ENCODE measurements at regions not wholly inside any gene's neighbourhood (a gene's known extent, or its start where the extent isn't known, plus 50 kb on each side); places are given as distances from the start of the nearest gene placed in this dataset.

DNA sequence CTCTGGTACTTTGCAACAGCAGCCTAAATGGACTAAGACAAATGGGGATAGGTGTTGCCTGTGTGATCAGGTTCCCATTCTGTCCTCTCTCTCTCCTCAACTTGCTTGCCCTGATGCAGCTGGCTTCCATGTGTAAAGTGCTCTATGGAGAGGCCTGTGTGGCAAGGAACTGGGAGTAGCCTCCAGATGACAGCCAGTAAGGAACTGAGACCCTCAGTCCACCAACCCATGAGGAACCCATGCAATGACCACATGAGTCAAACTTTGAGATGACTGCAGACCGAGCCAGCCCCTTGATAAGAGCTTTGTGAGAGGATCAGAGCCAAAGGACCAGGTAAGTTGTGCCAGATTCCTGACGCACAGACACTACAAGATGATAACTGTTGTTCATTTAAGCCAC lies 74.6 kb upstream of the ADPGK start:
- ATAC-seq: no peak
- Histone ChIP-seq H3K9me3 (no peaks in the 10 kb centered on the region), H3K36me3 (replicated peaks in 1 of 2; ENCODE audit: insufficient read depth in 1 of 2, low read depth in 2 of 2) (no peaks in the 10 kb centered on the region), H3K27ac (no peak overlapping the region), H3K4me1 (no peaks in the 10 kb centered on the region), H3K4me3 (no peak overlapping the region), H3K27me3 (no peaks in the 10 kb centered on the region)
- DNase-seq: no peak
- WGBS, 2 donors: 70 to 80% methylated on average over 1 to 2 of the region's 2 CpGs
- TF ChIP-seq, protein P1, sequence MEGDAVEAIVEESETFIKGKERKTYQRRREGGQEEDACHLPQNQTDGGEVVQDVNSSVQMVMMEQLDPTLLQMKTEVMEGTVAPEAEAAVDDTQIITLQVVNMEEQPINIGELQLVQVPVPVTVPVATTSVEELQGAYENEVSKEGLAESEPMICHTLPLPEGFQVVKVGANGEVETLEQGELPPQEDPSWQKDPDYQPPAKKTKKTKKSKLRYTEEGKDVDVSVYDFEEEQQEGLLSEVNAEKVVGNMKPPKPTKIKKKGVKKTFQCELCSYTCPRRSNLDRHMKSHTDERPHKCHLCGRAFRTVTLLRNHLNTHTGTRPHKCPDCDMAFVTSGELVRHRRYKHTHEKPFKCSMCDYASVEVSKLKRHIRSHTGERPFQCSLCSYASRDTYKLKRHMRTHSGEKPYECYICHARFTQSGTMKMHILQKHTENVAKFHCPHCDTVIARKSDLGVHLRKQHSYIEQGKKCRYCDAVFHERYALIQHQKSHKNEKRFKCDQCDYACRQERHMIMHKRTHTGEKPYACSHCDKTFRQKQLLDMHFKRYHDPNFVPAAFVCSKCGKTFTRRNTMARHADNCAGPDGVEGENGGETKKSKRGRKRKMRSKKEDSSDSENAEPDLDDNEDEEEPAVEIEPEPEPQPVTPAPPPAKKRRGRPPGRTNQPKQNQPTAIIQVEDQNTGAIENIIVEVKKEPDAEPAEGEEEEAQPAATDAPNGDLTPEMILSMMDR (IDR thresholded peaks at IDR 0.05): no peak
- TF ChIP-seq POLR2A (IDR thresholded peaks at IDR 0.05): no peak
- intact Hi-C loops (cut with DNase I): no loop called here

- no peaks in the 10 kb centered on the region for H3K4me1 ChIP-seq
- no peaks in the 10 kb centered on the region for H3K36me3 ChIP-seq (replicated peaks in 1 of 2; ENCODE audit: insufficient read depth in 1 of 2, low read depth in 2 of 2)
- H3K27me3 ChIP-seq: no peaks in the 10 kb centered on the region
- intact Hi-C loops (cut with DNase I): no loop called here
- 56 to 67% methylated on average over 9 of the region's 9 CpGs for WGBS, 2 donors
- no peaks in the 10 kb centered on the region for H3K9me3 ChIP-seq
- no peak for TF ChIP-seq POLR2A (IDR thresholded peaks at IDR 0.05)
- TF ChIP-seq, protein P1 (IDR thresholded peaks at IDR 0.05): no peak
- H3K27ac ChIP-seq: no peak overlapping the region
- DNase-seq (no peak), ATAC-seq (no peak)
- no peak overlapping the region for H3K4me3 ChIP-seq
Observed at GRCh38 chr15:72857331-72858063, 73.9 kb upstream of the ADPGK start.

DNA sequence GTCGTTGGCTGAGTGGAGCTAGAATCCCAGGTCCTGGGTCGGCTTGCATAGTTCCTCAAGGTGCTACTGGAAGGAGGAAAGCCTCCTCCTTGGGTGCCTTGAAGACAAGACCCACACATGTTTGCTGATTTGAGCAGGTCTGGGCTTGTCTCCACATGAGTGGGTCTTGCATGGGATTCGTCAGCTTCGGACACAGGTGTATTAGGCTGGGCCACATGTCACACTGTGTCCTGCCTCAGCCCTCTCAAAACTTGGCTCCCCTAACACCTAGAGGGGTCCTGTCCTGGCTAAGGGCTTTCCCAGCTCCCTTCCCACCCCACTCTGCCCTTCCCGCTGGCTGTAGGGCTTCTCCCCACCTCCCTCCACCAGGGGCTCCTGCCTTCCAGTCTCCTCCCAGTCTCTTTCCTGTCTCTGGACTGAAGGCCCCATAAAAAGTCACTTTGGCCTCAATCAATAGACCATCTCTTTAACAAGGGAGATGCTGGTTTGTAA lies 73.0 kb upstream of the ADPGK start:
- no peak for ATAC-seq
- intact Hi-C loops (cut with DNase I): no loop called here
- 74 to 78% methylated on average over 5 of the region's 5 CpGs for WGBS, 2 donors
- Histone ChIP-seq H3K4me1 (no peaks in the 10 kb centered on the region), H3K4me3 (no peak overlapping the region), H3K27me3 (no peaks in the 10 kb centered on the region), H3K27ac (no peak overlapping the region), H3K9me3 (no peaks in the 10 kb centered on the region), H3K36me3 (replicated peaks in 1 of 2; ENCODE audit: insufficient read depth in 1 of 2, low read depth in 2 of 2) (no peaks in the 10 kb centered on the region)
- TF ChIP-seq, protein P1 (IDR thresholded peaks at IDR 0.05): no peak
- TF ChIP-seq POLR2A (IDR thresholded peaks at IDR 0.05): no peak
- DNase-seq: no peak

GRCh38 chr15:72855791-72856190 lies 72.2 kb upstream of the ADPGK start:
- Histone ChIP-seq H3K9me3 (no peaks in the 10 kb centered on the region), H3K4me3 (no peak overlapping the region), H3K27me3 (no peaks in the 10 kb centered on the region), H3K36me3 (replicated peaks in 1 of 2; ENCODE audit: insufficient read depth in 1 of 2, low read depth in 2 of 2) (no peaks in the 10 kb centered on the region), H3K4me1 (no peaks in the 10 kb centered on the region), H3K27ac (no peak overlapping the region)
- DNase-seq (no peak), ATAC-seq (no peak)
- TF ChIP-seq POLR2A (IDR thresholded peaks at IDR 0.05): no peak
- TF ChIP-seq, protein P1 (IDR thresholded peaks at IDR 0.05): no peak
- intact Hi-C loops (cut with DNase I): no loop called here
- WGBS, 2 donors: 35 to 58% methylated on average over 3 of the region's 3 CpGs

DNA sequence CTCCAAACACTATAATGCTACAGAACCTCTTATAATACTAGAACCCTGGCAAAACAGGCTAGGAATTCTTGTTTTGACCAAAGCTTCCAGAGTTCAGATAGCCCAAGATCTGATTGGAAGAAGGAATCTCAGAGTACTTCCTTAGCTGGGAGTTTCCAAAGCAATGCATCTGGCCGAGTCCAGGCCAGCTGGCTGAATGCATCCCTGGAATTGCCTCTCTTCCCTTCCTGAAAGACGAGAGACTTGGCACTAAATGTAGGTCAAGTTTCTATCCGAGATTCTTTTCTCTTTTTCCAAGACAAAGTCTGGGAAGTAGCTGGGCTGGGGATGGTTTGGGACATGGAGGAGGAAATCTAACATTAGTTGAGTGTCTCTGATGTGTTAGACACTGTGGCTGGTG lies 68.7 kb upstream of the ADPGK start:
- intact Hi-C loops (cut with DNase I): no loop called here
- no peak for ATAC-seq
- Histone ChIP-seq H3K9me3 (no peaks in the 10 kb centered on the region), H3K4me1 (no peaks in the 10 kb centered on the region), H3K36me3 (replicated peaks in 1 of 2; ENCODE audit: insufficient read depth in 1 of 2, low read depth in 2 of 2) (no peaks in the 10 kb centered on the region), H3K27ac (no peak overlapping the region), H3K27me3 (no peaks in the 10 kb centered on the region), H3K4me3 (no peak overlapping the region)
- DNase-seq: peak in 1 of 4 donors; percentile 16
- TF ChIP-seq, protein P1 (IDR thresholded peaks at IDR 0.05): no peak
- TF ChIP-seq POLR2A (IDR thresholded peaks at IDR 0.05): no peak
- 32 to 53% methylated on average over 3 of the region's 3 CpGs for WGBS, 2 donors

Data from body of pancreas (tissue), 4 donors.